Body of pancreas (tissue), 4 donors: ENCODE measurements at regions not wholly inside any gene's neighbourhood (a gene's known extent, or its start where the extent isn't known, plus 50 kb on each side); places are given as distances from the start of the nearest gene placed in this dataset.

Experiments used
- ATAC-seq: fragments of 150-250 bp; one replicate; pipeline ENCODE4 v1.9.1; 2016
- DNase-seq, 4 donors: peaks; one replicate each; pipeline ENCODE4 v3.0.0-alpha.2; 2019
- H3K27ac ChIP-seq, 4 donors: fragments of 200-600 bp; sonication (generic); 1 replicate in 3 of 4; 2 replicates in 1 of 4; pipeline versions ENCODE4 v1.5.1 to v1.6.1; 2016 to 2019; ENCODE audit warnings: mild to moderate bottlenecking in 1 of 4, mixed read lengths in 1 of 4, moderate library complexity in 1 of 4
- H3K27me3 ChIP-seq, 2 donors: fragments of 200-600 bp; sonication (generic); one replicate each; pipeline ENCODE4 v1.6.0; 2016; ENCODE audit warnings: mild to moderate bottlenecking in 1 of 2
- H3K36me3 ChIP-seq, 2 donors: fragments of 200-600 bp; sonication (generic); replicated peaks in 1 of 2; 2 replicates each; pipeline ENCODE4 v1.5.1; 2016; ENCODE audit warnings: low read depth in 2 of 2; ENCODE audit not compliant: insufficient read depth in 1 of 2
- H3K4me1 ChIP-seq: fragments of 200-600 bp; sonication (generic); one replicate; pipeline ENCODE4 v1.6.0; 2016
- H3K4me3 ChIP-seq, 2 donors: fragments of 200-600 bp; sonication (generic); 1 replicate in 1 of 2; 2 replicates in 1 of 2; pipeline ENCODE4 v1.5.1; 2016 to 2019
- H3K9me3 ChIP-seq, 3 donors: fragments of 200-600 bp; sonication (generic); 1 replicate in 2 of 3; 2 replicates in 1 of 3; pipeline ENCODE4 v1.5.1; 2016
- POLR2A ChIP-seq, 3 donors: fragments of 450-650 bp; IDR thresholded peaks; one replicate each; pipeline ENCODE4 v1.6.1; 2016; ENCODE audit warnings: antibody characterized with exemption in 3 of 3, mild to moderate bottlenecking in 2 of 3
- WGBS, 2 donors: methylation state at CpG; one replicate each; pipeline ENCODE4 v1.1.5; 2017; 5-methylcytosine and 5-hydroxymethylcytosine counted together
- intact Hi-C: fragments of 100-400 bp; cut with DNase I; formaldehyde crosslinking; loops from one replicate; pipeline ENCODE4 v1.15.1; 2023
- TF ChIP-seq, protein P1 (sequence below), 7 experiments: fragments of 450-650 bp in 4 of 7; fragments of 200-600 bp in 3 of 7; sonication (generic) in 3 of 7; IDR thresholded peaks; one replicate each; pipeline ENCODE4 v1.5.1; 2016 to 2019; ENCODE audit warnings: antibody characterized with exemption in 7 of 7

DNA sequence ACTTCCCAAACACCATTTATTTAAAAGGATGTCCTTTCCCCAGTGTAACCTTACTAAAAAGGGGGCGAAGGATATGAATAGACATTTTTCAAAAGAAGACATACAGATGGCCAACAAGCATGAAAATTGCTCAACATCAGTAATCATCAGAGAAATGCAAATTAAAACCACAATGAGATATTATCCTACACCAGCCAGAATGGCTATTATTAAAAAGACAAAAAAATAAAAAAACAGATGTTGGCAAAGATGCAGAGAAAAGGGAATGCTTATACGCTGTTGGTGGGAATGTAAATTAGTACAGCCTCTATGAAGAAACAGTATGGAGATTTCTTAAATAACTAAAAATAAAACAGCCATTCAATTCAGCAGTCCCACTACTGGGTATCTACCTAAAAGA, 142.3 kb upstream of the NT5C1B start:
- DNase-seq: no peak
- ATAC-seq: no peak
- H3K9me3 ChIP-seq: no peaks in the 10 kb centered on the region
- no peak overlapping the region for H3K27ac ChIP-seq
- no peaks in the 10 kb centered on the region for H3K27me3 ChIP-seq
- no peaks in the 10 kb centered on the region for H3K36me3 ChIP-seq
- H3K4me3 ChIP-seq: no peak overlapping the region
- WGBS, 2 donors: 98 to 99% methylated on average over 2 of the region's 2 CpGs
- no peak for TF ChIP-seq POLR2A (IDR thresholded peaks at IDR 0.05)
- TF ChIP-seq, protein P1, sequence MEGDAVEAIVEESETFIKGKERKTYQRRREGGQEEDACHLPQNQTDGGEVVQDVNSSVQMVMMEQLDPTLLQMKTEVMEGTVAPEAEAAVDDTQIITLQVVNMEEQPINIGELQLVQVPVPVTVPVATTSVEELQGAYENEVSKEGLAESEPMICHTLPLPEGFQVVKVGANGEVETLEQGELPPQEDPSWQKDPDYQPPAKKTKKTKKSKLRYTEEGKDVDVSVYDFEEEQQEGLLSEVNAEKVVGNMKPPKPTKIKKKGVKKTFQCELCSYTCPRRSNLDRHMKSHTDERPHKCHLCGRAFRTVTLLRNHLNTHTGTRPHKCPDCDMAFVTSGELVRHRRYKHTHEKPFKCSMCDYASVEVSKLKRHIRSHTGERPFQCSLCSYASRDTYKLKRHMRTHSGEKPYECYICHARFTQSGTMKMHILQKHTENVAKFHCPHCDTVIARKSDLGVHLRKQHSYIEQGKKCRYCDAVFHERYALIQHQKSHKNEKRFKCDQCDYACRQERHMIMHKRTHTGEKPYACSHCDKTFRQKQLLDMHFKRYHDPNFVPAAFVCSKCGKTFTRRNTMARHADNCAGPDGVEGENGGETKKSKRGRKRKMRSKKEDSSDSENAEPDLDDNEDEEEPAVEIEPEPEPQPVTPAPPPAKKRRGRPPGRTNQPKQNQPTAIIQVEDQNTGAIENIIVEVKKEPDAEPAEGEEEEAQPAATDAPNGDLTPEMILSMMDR (IDR thresholded peaks at IDR 0.05): no peak
- no peaks in the 10 kb centered on the region for H3K4me1 ChIP-seq
- intact Hi-C loops: no loop called here

GRCh38 chr2:18724371-18725145, 135.2 kb upstream of the NT5C1B start:
- Histone ChIP-seq H3K36me3 (no peaks in the 10 kb centered on the region), H3K9me3 (no peaks in the 10 kb centered on the region), H3K4me1 (no peaks in the 10 kb centered on the region), H3K27ac (no peak overlapping the region), H3K27me3 (no peaks in the 10 kb centered on the region), H3K4me3 (no peak overlapping the region)
- DNase-seq (no peak), ATAC-seq (no peak)
- TF ChIP-seq, protein P1 (IDR thresholded peaks at IDR 0.05): no peak
- TF ChIP-seq POLR2A (IDR thresholded peaks at IDR 0.05): no peak
- intact Hi-C loops: no loop called here
- WGBS, 2 donors: 83 to 88% methylated on average over 5 of the region's 5 CpGs

DNA sequence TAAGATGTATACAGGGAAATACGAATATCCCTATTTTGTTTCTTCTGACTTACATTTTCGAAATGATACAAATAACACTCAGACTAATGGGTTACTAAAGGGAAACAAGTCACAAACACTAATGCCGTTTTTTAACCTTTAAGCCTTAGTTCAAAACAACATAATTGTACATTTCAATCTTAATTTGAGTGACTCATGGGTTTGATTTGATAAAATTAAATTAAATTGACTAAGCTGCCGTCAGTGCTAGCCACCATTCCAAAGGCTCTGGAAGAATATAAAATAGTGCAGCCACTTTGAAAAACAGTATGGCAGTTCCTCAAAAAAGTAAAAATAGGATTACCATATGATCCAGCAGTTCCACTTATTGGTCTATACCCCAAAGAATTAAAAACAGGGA, 133.8 kb upstream of the NT5C1B start:
- intact Hi-C loops: no loop called here
- TF ChIP-seq, protein P1 (IDR thresholded peaks at IDR 0.05): no peak
- 83 to 89% methylated on average over 4 of the region's 4 CpGs for WGBS, 2 donors
- Histone ChIP-seq H3K4me3 (no peak overlapping the region), H3K9me3 (no peaks in the 10 kb centered on the region), H3K27me3 (no peaks in the 10 kb centered on the region), H3K4me1 (no peaks in the 10 kb centered on the region), H3K36me3 (no peaks in the 10 kb centered on the region), H3K27ac (no peak overlapping the region)
- DNase-seq (no peak), ATAC-seq (no peak)

- WGBS, 2 donors: 62 to 94% methylated on average over 2 of the region's 2 CpGs
- Histone ChIP-seq H3K27me3 (no peaks in the 10 kb centered on the region), H3K4me3 (no peak overlapping the region), H3K36me3 (no peaks in the 10 kb centered on the region), H3K9me3 (no peaks in the 10 kb centered on the region), H3K4me1 (no peaks in the 10 kb centered on the region), H3K27ac (no peak overlapping the region)
- intact Hi-C loops: no loop called here
- no peak for ATAC-seq
- DNase-seq: no peak
- no peak for TF ChIP-seq POLR2A (IDR thresholded peaks at IDR 0.05)
- TF ChIP-seq, protein P1 (IDR thresholded peaks at IDR 0.05): no peak
Measured at GRCh38 chr2:18722101-18722500, 132.7 kb upstream of the NT5C1B start.
